CMK (cell line): ENCODE measurements at regions not wholly inside any gene's neighbourhood (a gene's known extent, or its start where the extent isn't known, plus 50 kb on each side); places are given as distances from the start of the nearest gene placed in this dataset.

Experiments used
- DNase-seq: peaks from one replicate; pipeline ENCODE4 v3.0.0-alpha.2; 2010; ENCODE audit warnings: low read depth

- no peak for DNase-seq
Measured at GRCh38 chr17:77647531-77647930, 311.0 kb upstream of the TNRC6C start.

- no peak for DNase-seq
Measured at GRCh38 chr17:77649717-77650211, 308.7 kb upstream of the TNRC6C start.

- DNase-seq: no peak
Measured at GRCh38 chr17:77651988-77652387, 306.5 kb upstream of the TNRC6C start.

- no peak for DNase-seq
Measured at GRCh38 chr17:77654296-77654695, 304.2 kb upstream of the TNRC6C start.

GRCh38 chr17:77654850-77655249, 303.7 kb upstream of the TNRC6C start:
- no peak for DNase-seq

- no peak for DNase-seq
Measured at GRCh38 chr17:77656054-77656453, 302.4 kb upstream of the TNRC6C start.

GRCh38 chr17:77657839-77658238, 300.7 kb upstream of the TNRC6C start:
- DNase-seq: no peak

GRCh38 chr17:77660524-77660923, 298.0 kb upstream of the TNRC6C start:
- no peak for DNase-seq

- no peak for DNase-seq
Measured at GRCh38 chr17:77662833-77663232, 295.7 kb upstream of the TNRC6C start.

- no peak for DNase-seq
Measured at GRCh38 chr17:77664097-77664729, 294.3 kb upstream of the TNRC6C start.

- DNase-seq: no peak
Measured at GRCh38 chr17:77665833-77666232, 292.7 kb upstream of the TNRC6C start.

- no peak for DNase-seq
Measured at GRCh38 chr17:77666462-77666861, 292.0 kb upstream of the TNRC6C start.

GRCh38 chr17:77666881-77667395, 291.6 kb upstream of the TNRC6C start:
- no peak for DNase-seq

GRCh38 chr17:77667478-77667877, 291.0 kb upstream of the TNRC6C start:
- no peak for DNase-seq

GRCh38 chr17:77668518-77668917, 290.0 kb upstream of the TNRC6C start:
- no peak for DNase-seq

GRCh38 chr17:77670173-77670572, 288.3 kb upstream of the TNRC6C start:
- DNase-seq: no peak

GRCh38 chr17:77674358-77674757, 284.1 kb upstream of the TNRC6C start:
- DNase-seq: no peak

GRCh38 chr17:77675411-77675810, 283.1 kb upstream of the TNRC6C start:
- DNase-seq: no peak

- no peak for DNase-seq
Measured at GRCh38 chr17:77675816-77676215, 282.7 kb upstream of the TNRC6C start.

GRCh38 chr17:77676237-77676661, 282.3 kb upstream of the TNRC6C start:
- no peak for DNase-seq

- no peak for DNase-seq
Measured at GRCh38 chr17:77677211-77677610, 281.3 kb upstream of the TNRC6C start.

GRCh38 chr17:77677630-77678029, 280.9 kb upstream of the TNRC6C start:
- DNase-seq: no peak

- DNase-seq: no peak
Measured at GRCh38 chr17:77679589-77679988, 278.9 kb upstream of the TNRC6C start.

GRCh38 chr17:77681861-77682260, 276.6 kb upstream of the TNRC6C start:
- no peak for DNase-seq
